Colonic mucosa (tissue), 4 donors: ENCODE measurements at regions not wholly inside any gene's neighbourhood (a gene's known extent, or its start where the extent isn't known, plus 50 kb on each side); places are given as distances from the start of the nearest gene placed in this dataset.

Experiments
- DNase-seq: peaks from one replicate; pipeline ENCODE4 v3.0.0-alpha.2; 2020
- H3K27ac ChIP-seq: fragments of 200-600 bp; one replicate; pipeline ENCODE4 v1.8.0; 2021
- H3K27me3 ChIP-seq: fragments of 200-600 bp; one replicate; pipeline ENCODE4 v1.8.0; 2021
- H3K36me3 ChIP-seq: fragments of 200-600 bp; one replicate; pipeline ENCODE4 v1.8.0; 2021
- H3K4me1 ChIP-seq: fragments of 200-600 bp; one replicate; pipeline ENCODE4 v1.8.0; 2021; ENCODE audit warnings: mild to moderate bottlenecking
- H3K4me3 ChIP-seq: fragments of 200-600 bp; one replicate; pipeline ENCODE4 v1.8.0; 2021
- H3K9ac ChIP-seq, 2 donors: one replicate each; pipeline ENCODE4 v1.7.0; 2013; ENCODE audit warnings: control low read depth in 2 of 2, low read depth in 2 of 2, low read length in 2 of 2
- H3K9me3 ChIP-seq: fragments of 200-600 bp; one replicate; pipeline ENCODE4 v1.8.0; 2021
- CTCF ChIP-seq: fragments of 200-600 bp; IDR thresholded peaks from one replicate; pipeline ENCODE4 v1.8.0; 2022; ENCODE audit warnings: antibody characterized with exemption, mild to moderate bottlenecking
- intact Hi-C: fragments of 100-400 bp; cut with DNase I; formaldehyde crosslinking; loops from one replicate; pipeline ENCODE4 v1.14.1; 2022
- donor health status: healthy.
- donor health status: DM: no; HTN: no; CAD: no.
- donor health status: DM: no; HTN: no; CAD: no.

GRCh38 chr12:85633491-85633890, 202.7 kb downstream of the RASSF9 start:
- H3K9ac ChIP-seq: no peak overlapping the region
- H3K4me1 ChIP-seq: no peaks in the 10 kb centered on the region
- TF ChIP-seq CTCF: no peak
- H3K27ac ChIP-seq: no peak overlapping the region
- no peaks in the 10 kb centered on the region for H3K27me3 ChIP-seq
- no peaks in the 10 kb centered on the region for H3K9me3 ChIP-seq
- DNase-seq: no peak
- intact Hi-C loops: no loop called here
- H3K4me3 ChIP-seq: no peak overlapping the region
- no peaks in the 10 kb centered on the region for H3K36me3 ChIP-seq

- H3K4me3 ChIP-seq: no peak overlapping the region
- H3K27me3 ChIP-seq: no peaks in the 10 kb centered on the region
- no peak overlapping the region for H3K27ac ChIP-seq
- no peak overlapping the region for H3K9ac ChIP-seq
- H3K9me3 ChIP-seq: no peaks in the 10 kb centered on the region
- no peaks in the 10 kb centered on the region for H3K4me1 ChIP-seq
- no peaks in the 10 kb centered on the region for H3K36me3 ChIP-seq
- TF ChIP-seq CTCF: no peak
- intact Hi-C loops: loop anchor here (5.0 kb wide), 1 partner anchor 163 kb away; no protein-coding TSS in a partner anchor
- DNase-seq: no peak
Observed at GRCh38 chr12:85639834-85640233, 196.4 kb downstream of the RASSF9 start.

- no peaks in the 10 kb centered on the region for H3K9me3 ChIP-seq
- no peak for TF ChIP-seq CTCF
- intact Hi-C loops: loop anchor here (5.0 kb wide), 1 partner anchor 164 kb away; no protein-coding TSS in a partner anchor
- no peaks in the 10 kb centered on the region for H3K27me3 ChIP-seq
- no peak overlapping the region for H3K4me3 ChIP-seq
- DNase-seq: no peak
- H3K27ac ChIP-seq: no peak overlapping the region
- no peaks in the 10 kb centered on the region for H3K4me1 ChIP-seq
- no peak overlapping the region for H3K9ac ChIP-seq
- no peaks in the 10 kb centered on the region for H3K36me3 ChIP-seq
Observed at GRCh38 chr12:85641796-85642195, 194.4 kb downstream of the RASSF9 start.

- intact Hi-C loops: loop anchor here (5.0 kb wide), 1 partner anchor 165 kb away; no protein-coding TSS in a partner anchor
- H3K4me3 ChIP-seq: no peak overlapping the region
- no peak for DNase-seq
- no peaks in the 10 kb centered on the region for H3K4me1 ChIP-seq
- no peaks in the 10 kb centered on the region for H3K9me3 ChIP-seq
- no peak overlapping the region for H3K9ac ChIP-seq
- H3K36me3 ChIP-seq: no peaks in the 10 kb centered on the region
- no peak for TF ChIP-seq CTCF
- H3K27me3 ChIP-seq: no peaks in the 10 kb centered on the region
- no peak overlapping the region for H3K27ac ChIP-seq
Observed at GRCh38 chr12:85642288-85642687, 193.9 kb downstream of the RASSF9 start.

- intact Hi-C loops: loop anchor here (5.0 kb wide), 1 partner anchor 166 kb away; no protein-coding TSS in a partner anchor
- Histone ChIP-seq H3K4me3 (no peak overlapping the region), H3K27me3 (no peaks in the 10 kb centered on the region), H3K9me3 (no peaks in the 10 kb centered on the region), H3K36me3 (no peaks in the 10 kb centered on the region), H3K4me1 (no peaks in the 10 kb centered on the region), H3K27ac (no peak overlapping the region), H3K9ac (no peak overlapping the region)
- no peak for TF ChIP-seq CTCF
- no peak for DNase-seq
Observed at GRCh38 chr12:85642808-85643207, 193.4 kb downstream of the RASSF9 start.
